Body of pancreas (tissue), 4 donors: ENCODE measurements at regions not wholly inside any gene's neighbourhood (a gene's known extent, or its start where the extent isn't known, plus 50 kb on each side); places are given as distances from the start of the nearest gene placed in this dataset.

Source experiments
- CTCF ChIP-seq, 7 experiments: fragments of 450-650 bp in 4 of 7; fragments of 200-600 bp in 3 of 7; sonication (generic) in 3 of 7; IDR thresholded peaks; one replicate each; pipeline ENCODE4 v1.5.1; 2016 to 2019; ENCODE audit warnings: antibody characterized with exemption in 7 of 7
- POLR2A ChIP-seq, 3 donors: fragments of 450-650 bp; IDR thresholded peaks; one replicate each; pipeline ENCODE4 v1.6.1; 2016; ENCODE audit warnings: antibody characterized with exemption in 3 of 3, mild to moderate bottlenecking in 2 of 3

- TF ChIP-seq POLR2A (IDR thresholded peaks at IDR 0.05) (no peak), CTCF (IDR thresholded peaks at IDR 0.05) (no peak)
Measured at GRCh38 chr6:77245026-77245425, 218.3 kb downstream of the HTR1B start.
